ENCODE measurements at regions not wholly inside any gene's neighbourhood (a gene's known extent, or its start where the extent isn't known, plus 50 kb on each side); places are given as distances from the start of the nearest gene placed in this dataset.

GRCh38 chr20:57996465-57996864 lies 232.0 kb downstream of the ANKRD60 start:
- Mint-ChIP-seq H3K36me3 (ENCODE audit: insufficient read depth, unreplicated experiment) (no peaks in the 10 kb centered on the region), H3K27me3 (ENCODE audit: insufficient read depth, unreplicated experiment) (peaks cover 15% of the 10 kb centered on the region), H3K9me3 (ENCODE audit: unreplicated experiment) (no peaks in the 10 kb centered on the region), H3K4me3 (ENCODE audit: unreplicated experiment) (no peak overlapping the region), H3K27ac (ENCODE audit: unreplicated experiment) (no peak overlapping the region), H3K4me1 (ENCODE audit: low read depth, unreplicated experiment) (no peaks in the 10 kb centered on the region)
- H3K4me1 ChIP-seq, result no peaks in the 10 kb centered on the region
- no peaks in the 10 kb centered on the region for H3K36me3 ChIP-seq (ENCODE audit: control insufficient read depth, insufficient read depth, low read length)
- H3K27me3 ChIP-seq (replicated peaks; ENCODE audit: control insufficient read depth, insufficient read depth, low read length), result peaks cover 1% of the 10 kb centered on the region
- BruUV-seq (replicated peaks), result no TSS peak
- no peak overlapping the region for H3K4me3 ChIP-seq (ENCODE audit: low read depth, low read length)
- no peak for DNase-seq
- CTCF ChIA-PET, result interaction anchor here (0.9 kb wide), 1 partner anchor 176 kb away, joined by 6 read pairs; no protein-coding TSS in a partner anchor
- H3K9me3 ChIP-seq, result no peaks in the 10 kb centered on the region; the same call in 1 of the 2 replicates
- no peak for TF ChIP-seq CTCF (IDR thresholded peaks at IDR 0.05; ENCODE audit: insufficient read depth in 1 of 2, low read depth in 1 of 2, low read length in 1 of 2, severe bottlenecking in 1 of 2, unreplicated experiment in 1 of 2)
- POLR2A ChIA-PET, result no interaction called here
- intact Hi-C loops (cut with micrococcal nuclease; ENCODE audit: unreplicated experiment), result no loop called here

GRCh38 chr20:57995381-57995977 lies 233.0 kb downstream of the ANKRD60 start:
- Mint-ChIP-seq H3K27me3 (ENCODE audit: insufficient read depth, unreplicated experiment) (peaks cover 15% of the 10 kb centered on the region), H3K4me1 (ENCODE audit: low read depth, unreplicated experiment) (no peaks in the 10 kb centered on the region), H3K4me3 (ENCODE audit: unreplicated experiment) (no peak overlapping the region), H3K9me3 (ENCODE audit: unreplicated experiment) (no peaks in the 10 kb centered on the region), H3K27ac (ENCODE audit: unreplicated experiment) (no peak overlapping the region), H3K36me3 (ENCODE audit: insufficient read depth, unreplicated experiment) (no peaks in the 10 kb centered on the region)
- no peaks in the 10 kb centered on the region; the same call in 1 of the 2 replicates for H3K9me3 ChIP-seq
- H3K27me3 ChIP-seq (replicated peaks; ENCODE audit: control insufficient read depth, insufficient read depth, low read length), result peaks cover 1% of the 10 kb centered on the region
- intact Hi-C loops (cut with micrococcal nuclease; ENCODE audit: unreplicated experiment), result no loop called here
- no TSS peak for BruUV-seq (replicated peaks)
- no peaks in the 10 kb centered on the region for H3K4me1 ChIP-seq
- no peak overlapping the region for H3K4me3 ChIP-seq (ENCODE audit: low read depth, low read length)
- ChIA-PET POLR2A (no interaction called here), CTCF (interaction anchor here (0.9 kb wide), 1 partner anchor 177 kb away, joined by 6 read pairs; no protein-coding TSS in a partner anchor)
- no peak for TF ChIP-seq CTCF (IDR thresholded peaks at IDR 0.05; ENCODE audit: insufficient read depth in 1 of 2, low read depth in 1 of 2, low read length in 1 of 2, severe bottlenecking in 1 of 2, unreplicated experiment in 1 of 2)
- DNase-seq, result no peak
- H3K36me3 ChIP-seq (ENCODE audit: control insufficient read depth, insufficient read depth, low read length), result no peaks in the 10 kb centered on the region

- ChIA-PET CTCF (interaction anchor here (0.9 kb wide), 1 partner anchor 188 kb away, joined by 10 read pairs; no protein-coding TSS in a partner anchor), POLR2A (no interaction called here)
- H3K27ac Mint-ChIP-seq (ENCODE audit: unreplicated experiment), result no peak overlapping the region
- no peaks in the 10 kb centered on the region for H3K9me3 Mint-ChIP-seq (ENCODE audit: unreplicated experiment)
- H3K4me3 ChIP-seq (ENCODE audit: low read depth, low read length), result no peak overlapping the region
- peaks cover 1% of the 10 kb centered on the region for H3K27me3 ChIP-seq (replicated peaks; ENCODE audit: control insufficient read depth, insufficient read depth, low read length)
- no peaks in the 10 kb centered on the region for H3K4me1 ChIP-seq
- H3K4me3 Mint-ChIP-seq (ENCODE audit: unreplicated experiment), result no peak overlapping the region
- no peaks in the 10 kb centered on the region; the same call in 1 of the 2 replicates for H3K9me3 ChIP-seq
- H3K36me3 Mint-ChIP-seq (ENCODE audit: insufficient read depth, unreplicated experiment), result no peaks in the 10 kb centered on the region
- intact Hi-C loops (cut with micrococcal nuclease; ENCODE audit: unreplicated experiment), result no loop called here
- no peak for TF ChIP-seq CTCF (IDR thresholded peaks at IDR 0.05; ENCODE audit: insufficient read depth in 1 of 2, low read depth in 1 of 2, low read length in 1 of 2, severe bottlenecking in 1 of 2, unreplicated experiment in 1 of 2)
- H3K36me3 ChIP-seq (ENCODE audit: control insufficient read depth, insufficient read depth, low read length), result no peaks in the 10 kb centered on the region
- no TSS peak for BruUV-seq (replicated peaks)
- no peak for DNase-seq
- H3K4me1 Mint-ChIP-seq (ENCODE audit: low read depth, unreplicated experiment), result no peaks in the 10 kb centered on the region
- H3K27me3 Mint-ChIP-seq (ENCODE audit: insufficient read depth, unreplicated experiment), result peaks cover 20% of the 10 kb centered on the region
These were observed 234.6 kb downstream of the ANKRD60 start for GRCh38 chr20:57993716-57994431.
